Esophagus muscularis mucosa (tissue), 3 donors: ENCODE measurements at regions not wholly inside any gene's neighbourhood (a gene's known extent, or its start where the extent isn't known, plus 50 kb on each side); places are given as distances from the start of the nearest gene placed in this dataset.

ENCODE experiments used
- CTCF ChIP-seq, 3 experiments: fragments of 200-600 bp in 2 of 3; fragments of 450-650 bp in 1 of 3; sonication (generic) in 2 of 3; IDR thresholded peaks; one replicate each; pipeline ENCODE4 v1.5.1; 2017 to 2019; ENCODE audit warnings: antibody characterized with exemption in 3 of 3, mild to moderate bottlenecking in 2 of 3, moderate library complexity in 1 of 3
- POLR2A ChIP-seq: fragments of 450-650 bp; IDR thresholded peaks from one replicate; pipeline ENCODE4 v1.6.1; 2017; ENCODE audit warnings: antibody characterized with exemption, moderate library complexity, mild to moderate bottlenecking, low read depth
- POLR2AphosphoS5 ChIP-seq, 2 donors: sonication (generic); formaldehyde crosslinking; IDR thresholded peaks; one replicate each; pipeline ENCODE4 v1.6.1; 2017; ENCODE audit warnings: antibody characterized with exemption in 2 of 2

GRCh38 chr15:59952960-59953359 is 51.2 kb upstream of the FOXB1 start:
- TF ChIP-seq CTCF (IDR thresholded peaks at IDR 0.05) (no peak), POLR2AphosphoS5 (IDR thresholded peaks at IDR 0.05) (no peak), POLR2A (no peak)
